Mammary epithelial cell (primary cell): ENCODE measurements at regions not wholly inside any gene's neighbourhood (a gene's known extent, or its start where the extent isn't known, plus 50 kb on each side); places are given as distances from the start of the nearest gene placed in this dataset.

ENCODE experiments used
- EZH2 ChIP-seq: IDR thresholded peaks from 2 replicates; pipeline ENCODE4 v1.6.1; 2012; ENCODE audit warnings: low read length, inconsistent platforms, borderline replicate concordance
- TF ChIP-seq, protein P1 (sequence below), 2 donors: IDR thresholded peaks in 1 of 2; conservative IDR thresholded peaks in 1 of 2; 2 replicates each; pipeline ENCODE4 v1.5.1; 2011 to 2012; ENCODE audit warnings: inconsistent platforms in 2 of 2, low read length in 2 of 2, mild to moderate bottlenecking in 2 of 2, control low read depth in 1 of 2, low read depth in 1 of 2; ENCODE audit not compliant: insufficient read depth in 1 of 2; ENCODE audit errors: extremely low read depth in 1 of 2

- TF ChIP-seq, protein P1, sequence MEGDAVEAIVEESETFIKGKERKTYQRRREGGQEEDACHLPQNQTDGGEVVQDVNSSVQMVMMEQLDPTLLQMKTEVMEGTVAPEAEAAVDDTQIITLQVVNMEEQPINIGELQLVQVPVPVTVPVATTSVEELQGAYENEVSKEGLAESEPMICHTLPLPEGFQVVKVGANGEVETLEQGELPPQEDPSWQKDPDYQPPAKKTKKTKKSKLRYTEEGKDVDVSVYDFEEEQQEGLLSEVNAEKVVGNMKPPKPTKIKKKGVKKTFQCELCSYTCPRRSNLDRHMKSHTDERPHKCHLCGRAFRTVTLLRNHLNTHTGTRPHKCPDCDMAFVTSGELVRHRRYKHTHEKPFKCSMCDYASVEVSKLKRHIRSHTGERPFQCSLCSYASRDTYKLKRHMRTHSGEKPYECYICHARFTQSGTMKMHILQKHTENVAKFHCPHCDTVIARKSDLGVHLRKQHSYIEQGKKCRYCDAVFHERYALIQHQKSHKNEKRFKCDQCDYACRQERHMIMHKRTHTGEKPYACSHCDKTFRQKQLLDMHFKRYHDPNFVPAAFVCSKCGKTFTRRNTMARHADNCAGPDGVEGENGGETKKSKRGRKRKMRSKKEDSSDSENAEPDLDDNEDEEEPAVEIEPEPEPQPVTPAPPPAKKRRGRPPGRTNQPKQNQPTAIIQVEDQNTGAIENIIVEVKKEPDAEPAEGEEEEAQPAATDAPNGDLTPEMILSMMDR (conservative IDR thresholded peaks at IDR 0.05 in 1 of 2, IDR thresholded peaks at IDR 0.05 in 1 of 2; ENCODE audit: extremely low read depth in 1 of 2, insufficient read depth in 1 of 2, low read depth in 1 of 2, low read length in 2 of 2) = no peak
- TF ChIP-seq EZH2 = no peak
These were observed 77.9 kb upstream of the DPT start for GRCh38 chr1:168806952-168807351.
